CD4-positive, alpha-beta T cell (primary cell): ENCODE measurements at regions not wholly inside any gene's neighbourhood (a gene's known extent, or its start where the extent isn't known, plus 50 kb on each side); places are given as distances from the start of the nearest gene placed in this dataset.
A peak's percentile ranks its signal among the peaks of the same experiment; 100 is the strongest.

Experiments used
- ATAC-seq: fragments of 200-7000 bp; cut with Tn5 transposase; one replicate; pipeline ENCODE4 v1.10.0; 2022; ENCODE audit warnings: mild to moderate bottlenecking; ENCODE audit not compliant: poor library complexity
- CTCF ChIA-PET: fragments of 350-600 bp; sonication (Branson Sonifier 250); formaldehyde crosslinking; loops from one replicate; lab custom pipeline; 2021; ENCODE audit warnings: antibody characterized with exemption, inconsistent platforms; lab: Charles Lee
- POLR2A ChIA-PET: fragments of 350-600 bp; sonication (Branson Sonifier 250); formaldehyde crosslinking; loops from one replicate; lab custom pipeline; 2021; ENCODE audit warnings: antibody characterized with exemption, inconsistent platforms; lab: Charles Lee
- DNase-seq, 14 experiments: peaks; one replicate each; pipeline ENCODE4 v3.0.0-alpha.2; 2013 to 2020; ENCODE audit warnings: mixed read lengths in 2 of 14
- H3K27ac ChIP-seq, 2 donors: one replicate each; pipeline versions ENCODE4 v1.5.1 to v1.7.0; 2013; ENCODE audit warnings: low read length in 2 of 2, low read depth in 1 of 2, mild to moderate bottlenecking in 1 of 2
- H3K27me3 ChIP-seq, 2 experiments: 1 replicate in 1 of 2; 2 replicates in 1 of 2; pipeline versions ENCODE4 v1.6.1 to v1.7.0; 2013; ENCODE audit warnings: low read length in 2 of 2, control low read depth in 1 of 2, mild to moderate bottlenecking in 1 of 2, moderate library complexity in 1 of 2; ENCODE audit not compliant: insufficient read depth in 2 of 2, control insufficient read depth in 1 of 2
- H3K36me3 ChIP-seq: one replicate; pipeline ENCODE4 v1.6.1; 2013; ENCODE audit warnings: low read length, control low read depth; ENCODE audit not compliant: insufficient read depth
- H3K4me1 ChIP-seq: one replicate; pipeline ENCODE4 v1.6.1; 2013; ENCODE audit warnings: low read length, control low read depth; ENCODE audit not compliant: insufficient read depth
- H3K4me3 ChIP-seq: one replicate; pipeline ENCODE4 v1.5.1; 2013; ENCODE audit warnings: mild to moderate bottlenecking, low read length, moderate library complexity
- H3K9me3 ChIP-seq, 2 experiments: 1 replicate in 1 of 2; 2 replicates in 1 of 2; pipeline versions ENCODE4 v1.6.1 to v1.7.0; 2013; ENCODE audit warnings: low read length in 2 of 2, mild to moderate bottlenecking in 2 of 2, control low read depth in 1 of 2, moderate library complexity in 1 of 2; ENCODE audit not compliant: control insufficient read depth in 1 of 2, insufficient read depth in 1 of 2
- H3K27ac Mint-ChIP-seq: one replicate; pipeline ENCODE4 v1.8.0; 2020; ENCODE audit warnings: mixed read lengths
- H3K27me3 Mint-ChIP-seq: one replicate; pipeline ENCODE4 v1.8.0; 2021; ENCODE audit warnings: mixed read lengths
- H3K36me3 Mint-ChIP-seq: one replicate; pipeline ENCODE4 v1.8.0; 2021; ENCODE audit warnings: low read depth, mixed read lengths
- H3K4me1 Mint-ChIP-seq: one replicate; pipeline ENCODE4 v1.8.0; 2021; ENCODE audit warnings: low read depth, mixed read lengths
- H3K4me3 Mint-ChIP-seq: one replicate; pipeline ENCODE4 v1.8.0; 2020; ENCODE audit warnings: mild to moderate bottlenecking, mixed read lengths
- H3K9me3 Mint-ChIP-seq: one replicate; pipeline ENCODE4 v1.8.0; 2020; ENCODE audit warnings: mixed read lengths
- CTCF ChIP-seq: fragments of 200-600 bp; IDR thresholded peaks from one replicate; pipeline ENCODE4 v1.8.0; 2022; ENCODE audit warnings: antibody characterized with exemption, mild to moderate bottlenecking
- intact Hi-C, 2 experiments: fragments of 100-400 bp; cut with DNase I in 1 of 2; cut with micrococcal nuclease in 1 of 2; formaldehyde crosslinking; loops; one replicate each; pipeline versions ENCODE4 v1.15.1 to v1.9.0; 2023 to 2025; cut with DNase I, micrococcal nuclease

- intact Hi-C loops: loop anchor here in 1 of 2 experiments (5.0 to 10.0 kb wide), 2 partner anchors 276 to 829 kb away; no protein-coding TSS in a partner anchor
- no peak for TF ChIP-seq CTCF
- no peaks in the 10 kb centered on the region for H3K9me3 Mint-ChIP-seq
- POLR2A ChIA-PET: no interaction called here
- H3K4me1 ChIP-seq: no peaks in the 10 kb centered on the region
- no peaks in the 10 kb centered on the region for H3K36me3 ChIP-seq
- H3K27me3 ChIP-seq: no peaks in the 10 kb centered on the region
- CTCF ChIA-PET: no interaction called here
- ATAC-seq (no peak), DNase-seq (peak in 1 of 14 experiments; percentile 11)
- no peaks in the 10 kb centered on the region for H3K4me1 Mint-ChIP-seq
- H3K27ac ChIP-seq: no peak overlapping the region
- no peaks in the 10 kb centered on the region for H3K36me3 Mint-ChIP-seq
- H3K9me3 ChIP-seq: no peaks in the 10 kb centered on the region
- H3K4me3 ChIP-seq: no peak overlapping the region
- peaks cover 5% of the 10 kb centered on the region for H3K27me3 Mint-ChIP-seq
- H3K27ac Mint-ChIP-seq: no peak overlapping the region
- no peak overlapping the region for H3K4me3 Mint-ChIP-seq
These were observed 55.9 kb upstream of the TMCC3 start for GRCh38 chr12:94706250-94706661.

DNA sequence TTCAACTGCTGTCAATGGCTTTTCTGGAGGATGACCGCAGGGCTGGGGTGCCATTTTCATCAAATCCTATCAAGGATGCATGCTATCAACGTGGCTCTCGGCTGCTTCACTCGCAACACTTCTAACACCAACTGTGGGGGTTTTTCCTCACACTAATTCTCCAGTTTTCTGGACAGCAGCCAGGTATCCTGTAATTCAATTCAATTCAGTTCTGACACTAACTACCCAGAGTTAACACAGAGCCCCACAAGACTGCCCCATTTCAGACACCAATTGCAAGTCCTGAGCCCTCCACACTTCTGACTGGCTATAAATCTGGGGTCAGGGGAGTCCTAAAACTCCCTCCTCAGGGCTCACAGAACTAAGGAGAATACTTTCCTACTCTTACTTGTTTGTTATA is 55.3 kb upstream of the TMCC3 start:
- Mint-ChIP-seq H3K4me3 (no peak overlapping the region), H3K9me3 (no peaks in the 10 kb centered on the region), H3K36me3 (no peaks in the 10 kb centered on the region), H3K27ac (no peak overlapping the region), H3K27me3 (peaks cover 5% of the 10 kb centered on the region), H3K4me1 (no peaks in the 10 kb centered on the region)
- Histone ChIP-seq H3K9me3 (no peaks in the 10 kb centered on the region), H3K27ac (no peak overlapping the region), H3K36me3 (no peaks in the 10 kb centered on the region), H3K27me3 (no peaks in the 10 kb centered on the region), H3K4me3 (no peak overlapping the region), H3K4me1 (no peaks in the 10 kb centered on the region)
- DNase-seq: no peak
- ATAC-seq: no peak
- CTCF ChIA-PET: no interaction called here
- intact Hi-C loops: loop anchor here in 1 of 2 experiments (5.0 to 10.0 kb wide), 2 partner anchors 277 to 829 kb away; no protein-coding TSS in a partner anchor
- TF ChIP-seq CTCF: no peak
- POLR2A ChIA-PET: no interaction called here

- no peak for TF ChIP-seq CTCF
- no peak overlapping the region for H3K4me3 Mint-ChIP-seq
- Histone ChIP-seq H3K9me3 (no peaks in the 10 kb centered on the region), H3K27ac (no peak overlapping the region), H3K36me3 (no peaks in the 10 kb centered on the region), H3K4me3 (no peak overlapping the region), H3K27me3 (no peaks in the 10 kb centered on the region), H3K4me1 (no peaks in the 10 kb centered on the region)
- H3K9me3 Mint-ChIP-seq: no peaks in the 10 kb centered on the region
- no peaks in the 10 kb centered on the region for H3K36me3 Mint-ChIP-seq
- DNase-seq: no peak
- ChIA-PET CTCF (no interaction called here), POLR2A (no interaction called here)
- ATAC-seq: no peak
- no peak overlapping the region for H3K27ac Mint-ChIP-seq
- H3K4me1 Mint-ChIP-seq: no peaks in the 10 kb centered on the region
- H3K27me3 Mint-ChIP-seq: peaks cover 5% of the 10 kb centered on the region
- intact Hi-C loops: loop anchor here in 1 of 2 experiments (5.0 to 10.0 kb wide), 2 partner anchors 278 to 830 kb away; no protein-coding TSS in a partner anchor
These were observed 54.3 kb upstream of the TMCC3 start for GRCh38 chr12:94704452-94705306.
